GM12878 (cell line): ENCODE measurements at regions not wholly inside any gene's neighbourhood (a gene's known extent, or its start where the extent isn't known, plus 50 kb on each side); places are given as distances from the start of the nearest gene placed in this dataset.

Experiments used
- NFYB ChIP-seq: IDR thresholded peaks from 2 replicates; pipeline ENCODE4 v1.6.1; 2011; ENCODE audit warnings: low read depth, mild to moderate bottlenecking, low read length, improper control_type of control experiment, moderate library complexity; ENCODE audit not compliant: insufficient read depth
- TF ChIP-seq, protein P1 (sequence below), 3 experiments: IDR thresholded peaks in 2 of 3; conservative IDR thresholded peaks in 1 of 3; 2 replicates each; pipeline ENCODE4 v1.5.1; 2011; ENCODE audit warnings: low read depth in 3 of 3, low read length in 3 of 3, mild to moderate bottlenecking in 3 of 3, control low read depth in 2 of 3, moderate library complexity in 2 of 3, inconsistent platforms in 1 of 3, mixed read lengths in 1 of 3; ENCODE audit not compliant: control insufficient read depth in 2 of 3, insufficient read depth in 1 of 3; ENCODE audit errors: extremely low read depth in 1 of 3
- TF ChIP-seq, protein P2 (sequence below): IDR thresholded peaks from 2 replicates; pipeline ENCODE4 v1.6.1; 2012; ENCODE audit warnings: low read length, inconsistent platforms

DNA sequence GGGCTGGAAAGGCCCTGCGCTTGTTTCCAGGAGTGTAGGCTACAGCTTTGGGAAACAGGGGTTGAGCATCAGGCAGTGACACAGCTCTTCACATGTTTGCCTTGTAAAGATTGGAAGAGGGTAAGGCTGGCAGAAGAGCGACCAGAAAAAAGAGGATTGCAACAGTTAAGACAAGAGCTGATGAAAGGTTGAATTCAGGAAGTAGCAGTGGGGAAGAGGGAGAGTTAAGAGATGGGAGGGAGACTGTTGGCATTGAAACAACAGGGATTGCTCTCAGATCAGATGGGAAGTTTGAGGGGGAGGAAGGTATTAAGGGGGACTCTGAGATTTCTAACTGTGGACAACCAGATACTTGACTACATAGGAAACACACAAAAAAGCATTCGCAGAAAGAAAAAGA lies 96.9 kb downstream of the CTAGE1 start:
- TF ChIP-seq NFYB: no peak
- TF ChIP-seq, protein P1, sequence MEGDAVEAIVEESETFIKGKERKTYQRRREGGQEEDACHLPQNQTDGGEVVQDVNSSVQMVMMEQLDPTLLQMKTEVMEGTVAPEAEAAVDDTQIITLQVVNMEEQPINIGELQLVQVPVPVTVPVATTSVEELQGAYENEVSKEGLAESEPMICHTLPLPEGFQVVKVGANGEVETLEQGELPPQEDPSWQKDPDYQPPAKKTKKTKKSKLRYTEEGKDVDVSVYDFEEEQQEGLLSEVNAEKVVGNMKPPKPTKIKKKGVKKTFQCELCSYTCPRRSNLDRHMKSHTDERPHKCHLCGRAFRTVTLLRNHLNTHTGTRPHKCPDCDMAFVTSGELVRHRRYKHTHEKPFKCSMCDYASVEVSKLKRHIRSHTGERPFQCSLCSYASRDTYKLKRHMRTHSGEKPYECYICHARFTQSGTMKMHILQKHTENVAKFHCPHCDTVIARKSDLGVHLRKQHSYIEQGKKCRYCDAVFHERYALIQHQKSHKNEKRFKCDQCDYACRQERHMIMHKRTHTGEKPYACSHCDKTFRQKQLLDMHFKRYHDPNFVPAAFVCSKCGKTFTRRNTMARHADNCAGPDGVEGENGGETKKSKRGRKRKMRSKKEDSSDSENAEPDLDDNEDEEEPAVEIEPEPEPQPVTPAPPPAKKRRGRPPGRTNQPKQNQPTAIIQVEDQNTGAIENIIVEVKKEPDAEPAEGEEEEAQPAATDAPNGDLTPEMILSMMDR (IDR thresholded peaks at IDR 0.05 in 2 of 3, conservative IDR thresholded peaks at IDR 0.05 in 1 of 3; ENCODE audit: control insufficient read depth in 2 of 3, extremely low read depth in 1 of 3, insufficient read depth in 1 of 3, low read depth in 3 of 3, low read length in 3 of 3): no peak
- TF ChIP-seq, protein P2, sequence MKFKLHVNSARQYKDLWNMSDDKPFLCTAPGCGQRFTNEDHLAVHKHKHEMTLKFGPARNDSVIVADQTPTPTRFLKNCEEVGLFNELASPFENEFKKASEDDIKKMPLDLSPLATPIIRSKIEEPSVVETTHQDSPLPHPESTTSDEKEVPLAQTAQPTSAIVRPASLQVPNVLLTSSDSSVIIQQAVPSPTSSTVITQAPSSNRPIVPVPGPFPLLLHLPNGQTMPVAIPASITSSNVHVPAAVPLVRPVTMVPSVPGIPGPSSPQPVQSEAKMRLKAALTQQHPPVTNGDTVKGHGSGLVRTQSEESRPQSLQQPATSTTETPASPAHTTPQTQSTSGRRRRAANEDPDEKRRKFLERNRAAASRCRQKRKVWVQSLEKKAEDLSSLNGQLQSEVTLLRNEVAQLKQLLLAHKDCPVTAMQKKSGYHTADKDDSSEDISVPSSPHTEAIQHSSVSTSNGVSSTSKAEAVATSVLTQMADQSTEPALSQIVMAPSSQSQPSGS: no peak
